HS-5 (cell line): ENCODE measurements at regions not wholly inside any gene's neighbourhood (a gene's known extent, or its start where the extent isn't known, plus 50 kb on each side); places are given as distances from the start of the nearest gene placed in this dataset.
"Not testable (repeated sequence)": the region's sequence is repeated elsewhere in the genome, so short reads cannot be mapped to it uniquely, and the experiment has no call there.

ENCODE experiments used
- DNase-seq: peaks from one replicate; pipeline ENCODE4 v3.0.0-alpha.2; 2012; ENCODE audit warnings: low read depth

DNA sequence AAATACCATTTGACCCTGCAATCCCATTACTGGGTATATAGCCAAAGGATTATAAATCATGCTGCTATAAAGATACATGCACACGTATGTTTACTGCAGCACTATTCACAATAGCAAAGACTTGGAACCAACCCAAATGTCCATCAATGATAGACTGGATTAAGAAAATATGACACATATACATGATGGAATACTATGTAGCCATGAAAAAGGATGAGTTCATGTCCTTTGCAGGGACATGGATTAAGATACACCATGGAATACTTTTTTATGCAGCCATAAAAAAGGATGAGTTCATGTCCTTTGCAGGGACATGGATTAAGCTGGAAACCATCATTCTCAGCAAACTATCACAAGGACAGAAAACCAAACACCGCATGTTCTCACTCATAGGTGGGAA is 226.8 kb upstream of the CTNND2 start:
- not testable (repeated sequence) for DNase-seq

DNA sequence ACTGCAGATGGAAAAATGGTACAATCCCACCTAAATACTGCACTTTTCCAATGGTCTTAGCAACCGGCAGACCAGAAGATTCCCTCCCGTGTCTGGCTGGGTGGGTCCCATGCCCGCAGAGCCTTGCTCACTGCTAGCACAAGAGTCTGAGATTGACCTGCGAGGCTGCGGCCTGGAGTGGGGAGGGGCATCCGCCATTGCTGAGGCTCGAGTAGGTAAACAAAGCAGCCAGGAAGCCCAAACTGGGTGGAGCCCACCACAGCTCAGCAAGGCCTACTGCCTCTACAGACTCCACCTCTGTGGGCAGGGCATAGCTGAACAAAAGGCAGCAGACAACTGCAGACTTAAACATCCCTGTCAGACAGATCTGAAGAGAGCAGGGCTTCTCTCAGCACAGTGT is 221.6 kb upstream of the CTNND2 start:
- DNase-seq, result no peak

DNA sequence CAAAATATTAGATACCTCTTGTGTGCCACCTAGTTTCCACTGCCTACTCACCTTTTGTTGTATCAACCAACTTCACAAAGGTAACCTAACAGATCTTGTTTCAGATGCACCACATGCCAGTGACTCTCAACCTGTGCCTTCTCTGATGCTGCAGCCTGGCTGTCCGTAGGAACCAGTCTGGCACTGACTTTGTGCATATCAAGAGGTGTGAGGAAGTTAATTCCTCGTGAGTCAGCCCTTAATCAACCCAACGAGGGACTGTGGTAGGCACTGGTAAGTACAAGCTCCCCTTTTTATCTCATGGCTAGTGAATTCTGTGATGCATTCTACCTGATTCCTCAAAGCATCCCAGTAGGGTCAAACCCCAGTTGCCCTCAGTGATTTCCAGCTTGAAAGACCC is 215.4 kb upstream of the CTNND2 start:
- DNase-seq, result no peak

GRCh38 chr5:12114075-12114474 is 209.8 kb upstream of the CTNND2 start:
- no peak for DNase-seq

DNA sequence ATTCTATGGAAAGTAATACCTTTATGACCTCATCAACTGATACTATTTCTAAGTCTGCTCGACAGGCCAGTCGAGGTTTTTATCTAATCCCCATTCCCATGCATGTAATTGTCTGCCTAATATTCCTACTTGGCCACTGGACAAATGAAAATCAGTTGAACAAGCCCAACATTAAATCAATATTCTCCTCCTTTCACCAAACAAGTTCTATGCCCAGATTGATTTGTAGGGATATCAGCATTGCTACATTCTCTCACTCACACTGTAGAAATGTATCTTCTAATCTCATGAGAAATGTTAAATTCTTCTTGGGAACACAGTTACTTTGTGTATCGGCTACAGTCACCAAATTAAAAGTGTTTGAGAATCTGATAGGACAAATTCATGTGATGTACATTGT is 208.8 kb upstream of the CTNND2 start:
- no peak for DNase-seq

GRCh38 chr5:12111261-12111660 is 207.0 kb upstream of the CTNND2 start:
- DNase-seq, result no peak

DNA sequence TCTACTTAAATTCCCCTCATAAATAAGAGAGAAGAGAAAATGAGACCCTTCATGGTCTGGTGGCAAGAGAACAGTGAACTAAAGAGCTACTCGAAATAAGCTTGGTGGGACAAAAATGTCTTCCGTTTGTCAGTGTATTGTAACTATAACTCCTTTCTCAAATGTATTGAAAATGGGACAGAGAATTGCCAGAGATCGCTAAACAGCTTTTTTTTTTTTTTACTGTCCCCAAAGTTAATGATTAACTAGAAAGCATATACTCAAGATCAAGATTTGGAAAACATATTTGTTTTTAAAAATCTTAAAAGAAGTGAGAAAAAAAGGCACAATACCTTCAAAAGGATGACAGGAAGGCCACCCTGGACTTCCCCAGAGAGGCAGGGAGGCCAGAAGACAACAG is 206.4 kb upstream of the CTNND2 start:
- DNase-seq, result no peak

GRCh38 chr5:12109075-12109688 is 204.9 kb upstream of the CTNND2 start:
- no peak for DNase-seq

DNA sequence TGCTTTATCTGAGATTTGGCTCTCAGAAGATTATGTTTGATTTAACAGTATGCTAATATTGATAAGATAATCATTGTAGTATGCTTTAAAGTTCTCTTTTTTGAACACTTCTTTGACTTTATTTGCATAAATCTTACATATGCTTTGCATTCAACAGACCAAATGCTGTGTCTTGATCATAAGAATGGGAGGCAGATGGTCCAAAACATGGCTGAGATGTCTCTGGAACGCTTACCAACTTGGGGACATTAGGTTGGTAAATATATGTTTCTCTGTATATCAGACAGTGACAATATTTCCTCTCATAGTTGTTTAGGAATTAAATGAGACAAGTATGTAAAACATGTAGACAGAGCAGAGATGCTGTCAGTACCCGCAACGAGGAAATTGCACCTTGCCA is 197.9 kb upstream of the CTNND2 start:
- DNase-seq, result no peak

- no peak for DNase-seq
These were observed 196.3 kb upstream of the CTNND2 start for GRCh38 chr5:12100542-12100941.

DNA sequence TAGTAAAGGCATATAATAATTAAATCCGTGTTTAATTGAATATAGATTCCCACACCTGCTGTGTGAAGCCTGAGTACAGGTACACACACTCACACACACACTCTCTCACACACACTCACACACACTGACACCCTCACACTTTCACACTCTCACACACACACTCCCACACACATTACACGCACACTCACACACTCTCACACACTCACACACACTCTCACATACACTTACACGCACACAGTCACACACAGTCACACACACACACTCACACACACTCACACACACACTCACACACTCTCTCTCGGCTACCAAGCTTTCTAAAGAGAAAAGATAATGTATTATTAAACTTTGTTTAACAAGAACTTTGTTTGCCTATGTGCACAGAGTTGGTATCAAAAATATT is 195.1 kb upstream of the CTNND2 start:
- DNase-seq, result no peak

- DNase-seq, result peak; percentile 15
These were observed 191.6 kb upstream of the CTNND2 start for GRCh38 chr5:12095808-12096281.

GRCh38 chr5:12093586-12093985 is 189.3 kb upstream of the CTNND2 start:
- DNase-seq, result no peak

DNA sequence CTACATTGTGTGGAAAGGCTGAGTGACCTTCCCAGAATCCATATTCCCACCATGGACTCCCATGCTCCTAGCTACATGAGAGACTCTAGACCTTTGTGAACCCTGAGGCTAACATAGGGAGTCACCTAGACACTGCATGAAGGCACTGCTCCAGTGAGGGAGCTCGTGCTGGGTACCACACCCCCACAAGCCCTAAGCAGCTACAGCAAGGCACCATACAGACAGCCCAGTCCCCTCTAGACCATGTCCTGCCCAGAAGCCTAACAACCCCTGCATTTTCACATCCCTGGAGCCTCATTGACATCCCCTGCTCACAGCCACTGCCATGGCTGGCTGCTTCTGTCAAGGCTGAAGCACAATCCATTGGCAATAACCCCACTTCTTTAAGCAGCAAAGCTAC is 176.5 kb upstream of the CTNND2 start:
- DNase-seq, result no peak

- DNase-seq, result not testable (repeated sequence)
These were observed 174.0 kb upstream of the CTNND2 start for GRCh38 chr5:12078286-12078685.

DNA sequence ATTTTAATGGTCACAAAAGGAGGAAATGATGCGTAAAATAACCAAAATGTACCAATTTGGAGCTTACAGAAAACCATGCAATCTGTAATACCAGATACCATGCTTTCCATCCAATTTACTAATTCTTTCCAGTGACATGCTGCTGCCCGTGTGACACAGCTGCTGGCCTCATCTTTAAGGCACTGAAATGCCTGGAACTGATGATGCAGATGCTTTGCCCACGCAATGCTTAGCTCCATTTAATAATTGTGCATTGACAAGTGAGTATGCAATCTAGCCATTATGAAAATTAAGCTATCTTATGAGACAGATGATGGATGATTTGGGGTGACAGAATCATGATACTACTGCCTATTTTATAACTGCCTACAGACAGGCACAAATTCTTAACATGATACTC is 169.2 kb upstream of the CTNND2 start:
- DNase-seq, result no peak

- no peak for DNase-seq
These were observed 168.2 kb upstream of the CTNND2 start for GRCh38 chr5:12072441-12072840.

DNA sequence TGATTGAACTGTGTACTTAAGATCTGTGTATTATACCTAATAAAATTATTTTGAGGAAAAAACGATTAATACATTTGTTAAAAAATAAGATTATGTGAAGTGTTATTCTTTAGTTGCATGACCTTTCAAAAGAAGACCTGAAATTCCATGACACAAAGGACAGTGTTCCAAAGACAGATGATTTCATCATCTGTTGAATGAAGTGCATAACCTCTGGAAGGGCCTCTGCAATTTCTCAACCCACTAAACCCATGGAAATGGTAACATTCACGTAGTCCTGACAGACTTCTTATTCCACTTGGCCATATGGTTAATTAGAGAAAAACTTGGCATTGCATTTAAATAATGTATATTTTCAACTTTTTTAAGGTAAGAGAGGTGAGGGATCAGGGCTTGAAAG is 167.2 kb upstream of the CTNND2 start:
- no peak for DNase-seq

GRCh38 chr5:12023614-12024241 is 119.5 kb upstream of the CTNND2 start:
- DNase-seq, result peak; percentile 49

DNA sequence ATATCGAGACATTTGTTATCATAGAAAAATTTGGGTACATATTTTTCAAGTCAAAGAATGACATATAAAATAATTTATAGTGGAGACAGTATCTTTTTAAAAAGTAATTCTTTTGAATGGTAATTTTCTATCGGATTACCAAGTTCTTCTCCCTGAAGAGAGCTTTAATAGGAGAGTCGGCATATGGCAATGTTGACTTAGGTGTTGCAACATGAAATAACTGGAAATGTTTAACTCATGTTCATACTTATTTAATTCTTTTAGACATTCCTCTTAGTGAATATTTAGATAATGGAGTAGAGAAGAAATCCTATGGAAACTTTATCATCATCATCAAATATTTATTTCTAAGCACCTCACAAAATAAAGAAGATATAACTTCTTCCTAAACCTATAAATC is 118.2 kb upstream of the CTNND2 start:
- no peak for DNase-seq

DNA sequence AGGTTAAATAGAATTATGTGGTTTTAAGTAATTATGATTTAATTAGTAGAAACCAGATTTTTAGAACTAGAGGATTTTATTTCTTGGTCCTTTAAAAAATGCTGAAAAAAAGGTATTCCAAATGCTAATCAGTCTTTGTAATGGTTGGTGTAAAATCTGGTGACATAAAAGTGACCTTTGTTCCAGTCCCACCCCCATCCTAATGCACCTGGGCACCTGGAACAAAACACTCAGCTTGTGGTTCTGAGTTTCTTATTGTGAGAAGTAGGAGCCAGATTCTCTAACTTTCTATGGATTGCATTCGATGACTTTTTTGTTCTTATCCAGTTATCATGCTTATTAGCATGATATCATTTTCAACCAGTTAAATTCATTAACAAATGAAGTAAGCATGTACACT is 115.1 kb upstream of the CTNND2 start:
- no peak for DNase-seq

GRCh38 chr5:12017007-12017406 is 112.8 kb upstream of the CTNND2 start:
- no peak for DNase-seq

DNA sequence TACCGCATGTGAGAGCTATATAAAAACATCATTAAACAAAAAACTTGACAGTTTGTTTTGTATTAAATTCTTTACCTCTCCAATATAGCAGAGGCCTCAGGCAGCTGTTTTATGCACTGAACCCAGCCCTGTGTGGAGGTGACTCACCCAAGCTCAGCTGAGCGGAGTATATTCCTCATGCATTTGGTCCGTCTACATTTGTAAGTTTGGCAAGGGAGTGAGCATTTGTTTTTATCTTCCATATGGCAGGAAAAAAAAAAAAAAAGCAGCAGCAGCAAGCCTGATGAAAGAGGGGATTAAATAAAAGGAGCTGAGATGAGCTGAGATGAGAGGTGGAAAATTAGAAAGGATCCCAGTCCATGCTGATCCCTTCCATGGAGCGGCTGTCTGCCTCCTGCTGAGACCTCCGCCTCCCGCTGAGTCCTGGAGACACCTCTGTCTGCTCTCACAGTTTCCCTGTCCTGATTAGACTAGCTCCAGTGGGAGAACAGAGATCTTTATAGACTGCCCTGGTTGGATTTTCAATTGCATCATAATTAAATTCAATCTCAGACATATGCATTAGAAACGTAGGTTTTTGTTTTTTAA is 112.0 kb upstream of the CTNND2 start:
- DNase-seq, result no peak

GRCh38 chr5:12013351-12013750 is 109.1 kb upstream of the CTNND2 start:
- peak; percentile 56 for DNase-seq
